ENCODE measurements at regions not wholly inside any gene's neighbourhood (a gene's known extent, or its start where the extent isn't known, plus 50 kb on each side); places are given as distances from the start of the nearest gene placed in this dataset.

DNA sequence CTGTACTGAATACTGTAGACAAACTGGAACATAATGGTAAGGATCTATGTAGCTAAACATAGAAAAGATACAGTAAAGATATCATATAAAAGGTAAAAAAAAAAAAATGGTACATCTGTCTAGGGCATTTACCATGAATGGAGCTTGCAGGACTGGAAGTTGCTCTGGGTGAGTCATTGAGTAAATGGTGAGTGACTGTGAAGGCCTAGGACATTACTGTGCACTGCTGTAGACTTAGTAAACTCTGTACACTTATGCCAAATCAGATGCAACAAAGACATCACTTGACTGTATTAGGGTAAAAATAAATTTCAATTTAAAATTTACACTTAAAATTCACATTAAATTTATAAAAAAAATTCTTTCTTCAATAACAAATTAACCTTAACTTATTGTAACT is 281.3 kb upstream of the LMCD1 start:
- Histone ChIP-seq H4K5ac (ENCODE audit: low read depth, low read length) (no peak overlapping the region), H3K9me1 (ENCODE audit: insufficient read depth, low read length) (no peaks in the 10 kb centered on the region), H3K14ac (replicated peaks; ENCODE audit: low read depth, low read length) (no peak overlapping the region), H3K9ac (ENCODE audit: low read depth, low read length) (no peak overlapping the region), H4K20me1 (ENCODE audit: insufficient read depth, low read length) (no peaks in the 10 kb centered on the region), H3K4me1 (ENCODE audit: control insufficient read depth, insufficient read depth, low read length) (no peaks in the 10 kb centered on the region), H3K79me1 (ENCODE audit: low read depth in 1 of 2, low read length in 2 of 2) (no peaks in the 10 kb centered on the region), H3K27ac (ENCODE audit: insufficient read depth, low read length) (no peak overlapping the region), H2AK9ac (replicated peaks; ENCODE audit: low read depth, low read length, poor library complexity) (no peak overlapping the region), H3K56ac (ENCODE audit: extremely low read depth, insufficient read depth, low read length) (no peak overlapping the region), H2AFZ (replicated peaks; ENCODE audit: low read length, poor library complexity) (no peak overlapping the region), H3K4me2 (ENCODE audit: low read depth, low read length) (no peak overlapping the region), H3K27me3 (ENCODE audit: control insufficient read depth, insufficient read depth, low read length) (no peaks in the 10 kb centered on the region), H3K4ac (ENCODE audit: low read depth, low read length) (no peak overlapping the region), H2AK5ac (ENCODE audit: low read depth, low read length) (no peak overlapping the region), H3K36me3 (ENCODE audit: control insufficient read depth, insufficient read depth, low read length) (no peaks in the 10 kb centered on the region), H2BK15ac (ENCODE audit: low read depth, low read length) (no peak overlapping the region), H3K9me3 (ENCODE audit: control insufficient read depth, insufficient read depth, low read length) (no peaks in the 10 kb centered on the region), H3K18ac (ENCODE audit: low read depth, low read length) (no peak overlapping the region), H2BK20ac (ENCODE audit: low read depth, low read length) (no peak overlapping the region), H3K4me3 (ENCODE audit: insufficient read depth, low read depth, low read length) (no peak overlapping the region), H2BK120ac (ENCODE audit: low read depth, low read length) (no peak overlapping the region), H2BK5ac (ENCODE audit: low read depth, low read length, poor library complexity, severe bottlenecking) (no peak overlapping the region), H4K8ac (ENCODE audit: low read depth in 2 of 2, low read length in 2 of 2) (no peak overlapping the region), H4K91ac (ENCODE audit: insufficient read depth, low read depth, low read length) (no peak overlapping the region), H3K23ac (ENCODE audit: low read depth, low read length) (no peak overlapping the region)
- CTCF ChIA-PET, result interaction anchor here (0.9 kb wide), 1 partner anchor 20 kb away, joined by 3 read pairs; no protein-coding TSS in a partner anchor
- no peak for ATAC-seq (ENCODE audit: low read depth)
- no peak for DNase-seq
- no TSS peak for BruUV-seq (replicated peaks)
- POLR2A ChIA-PET (ENCODE audit: unreplicated experiment), result no interaction called here
- intact Hi-C loops (cut with micrococcal nuclease) (no loop called here), dilution Hi-C loops (cut with HindIII; ENCODE audit: low sequenced_read_pairs, unreplicated experiment) (no loop called here), in situ Hi-C loops (cut with MboI; ENCODE audit: low sequenced_read_pairs) (no loop called here)
- no peak for TF ChIP-seq POLR2A (IDR thresholded peaks at IDR 0.05; ENCODE audit: low read depth, low read length)
- TF ChIP-seq CHD1 (IDR thresholded peaks at IDR 0.05; ENCODE audit: low read depth, low read length), result no peak
- TF ChIP-seq, protein P1, sequence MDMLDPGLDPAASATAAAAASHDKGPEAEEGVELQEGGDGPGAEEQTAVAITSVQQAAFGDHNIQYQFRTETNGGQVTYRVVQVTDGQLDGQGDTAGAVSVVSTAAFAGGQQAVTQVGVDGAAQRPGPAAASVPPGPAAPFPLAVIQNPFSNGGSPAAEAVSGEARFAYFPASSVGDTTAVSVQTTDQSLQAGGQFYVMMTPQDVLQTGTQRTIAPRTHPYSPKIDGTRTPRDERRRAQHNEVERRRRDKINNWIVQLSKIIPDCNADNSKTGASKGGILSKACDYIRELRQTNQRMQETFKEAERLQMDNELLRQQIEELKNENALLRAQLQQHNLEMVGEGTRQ (IDR thresholded peaks at IDR 0.05; ENCODE audit: low read depth, low read length), result no peak
- no peak for TF ChIP-seq RFX5 (IDR thresholded peaks at IDR 0.05; ENCODE audit: low read depth, low read length)
- no peak for TF ChIP-seq CEBPB (IDR thresholded peaks at IDR 0.05; ENCODE audit: low read depth, low read length)
- no peak for TF ChIP-seq RAD21 (IDR thresholded peaks at IDR 0.05; ENCODE audit: low read length)
- no peak for TF ChIP-seq MXI1 (IDR thresholded peaks at IDR 0.05; ENCODE audit: borderline replicate concordance, low read depth, low read length)
- TF ChIP-seq NFE2L2 (IDR thresholded peaks at IDR 0.05; ENCODE audit: low read depth, low read length), result no peak

Measured in IMR-90 (cell line).